ENCODE measurements at regions not wholly inside any gene's neighbourhood (a gene's known extent, or its start where the extent isn't known, plus 50 kb on each side); places are given as distances from the start of the nearest gene placed in this dataset.
A peak's percentile ranks its signal among the peaks of the same experiment; 100 is the strongest.

- no peak for DNase-seq
- intact Hi-C loops (cut with DNase I): no loop called here
- no peaks in the 10 kb centered on the region for H3K9me3 ChIP-seq (ENCODE audit: control insufficient read depth in 2 of 3, insufficient read depth in 1 of 3, low read length in 3 of 3)
- no peaks in the 10 kb centered on the region for H3K27me3 ChIP-seq (ENCODE audit: control insufficient read depth, insufficient read depth, low read length)
- no peak overlapping the region for H3K27ac ChIP-seq (ENCODE audit: low read depth in 2 of 2, low read length in 2 of 2)
- peaks cover 0 to 5% (median 4%) of the 10 kb centered on the region in 3 donors for H3K4me1 ChIP-seq (ENCODE audit: control insufficient read depth in 2 of 3, insufficient read depth in 2 of 3, low read depth in 1 of 3, low read length in 3 of 3)
- no peak overlapping the region for H3K4me3 ChIP-seq (ENCODE audit: low read length in 3 of 3)
- FAIRE-seq: no peak
- no peak for TF ChIP-seq CTCF (IDR thresholded peaks at IDR 0.05; ENCODE audit: borderline replicate concordance, extremely low read depth, insufficient read depth)
- H3K9ac ChIP-seq (ENCODE audit: low read length in 3 of 3): no peak overlapping the region
- H3K36me3 ChIP-seq (ENCODE audit: control insufficient read depth in 2 of 3, insufficient read depth in 3 of 3, low read length in 3 of 3): no peaks in the 10 kb centered on the region
Measured at GRCh38 chr1:14143777-14144176, 443.8 kb downstream of the PRDM2 start.

DNA sequence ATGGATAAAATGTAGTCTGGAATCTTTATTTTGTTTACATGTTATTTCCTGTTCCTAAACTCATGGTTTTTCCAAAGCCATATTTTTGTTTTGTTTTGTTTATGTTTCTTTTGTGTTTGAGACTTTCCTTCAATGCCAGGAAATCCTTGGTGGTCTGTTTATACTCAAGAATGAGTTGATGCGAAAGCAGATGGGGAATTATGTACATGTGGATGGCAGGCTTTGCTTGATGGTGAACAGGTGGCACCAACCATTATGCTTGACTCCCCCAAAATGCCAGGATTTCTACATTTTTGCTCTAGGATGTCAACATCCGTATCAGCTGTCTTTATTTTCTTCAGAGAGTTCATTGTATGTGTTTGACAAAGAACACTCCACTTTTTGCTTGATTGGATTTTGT lies 448.5 kb downstream of the PRDM2 start:
- Histone ChIP-seq H3K27ac (ENCODE audit: low read depth in 2 of 2, low read length in 2 of 2) (no peak overlapping the region), H3K4me1 (ENCODE audit: control insufficient read depth in 2 of 3, insufficient read depth in 2 of 3, low read depth in 1 of 3, low read length in 3 of 3) (no peaks in the 10 kb centered on the region), H3K4me3 (ENCODE audit: low read length in 3 of 3) (no peak overlapping the region), H3K27me3 (ENCODE audit: control insufficient read depth, insufficient read depth, low read length) (no peaks in the 10 kb centered on the region), H3K9me3 (ENCODE audit: control insufficient read depth in 2 of 3, insufficient read depth in 1 of 3, low read length in 3 of 3) (no peaks in the 10 kb centered on the region), H3K9ac (ENCODE audit: low read length in 3 of 3) (no peak overlapping the region), H3K36me3 (ENCODE audit: control insufficient read depth in 2 of 3, insufficient read depth in 3 of 3, low read length in 3 of 3) (no peaks in the 10 kb centered on the region)
- intact Hi-C loops (cut with DNase I): no loop called here
- DNase-seq (no peak), FAIRE-seq (no peak)
- TF ChIP-seq CTCF (IDR thresholded peaks at IDR 0.05; ENCODE audit: borderline replicate concordance, extremely low read depth, insufficient read depth): no peak

GRCh38 chr1:14149431-14149830 lies 449.1 kb upstream of the KAZN start:
- FAIRE-seq: no peak
- no peaks in the 10 kb centered on the region for H3K36me3 ChIP-seq (ENCODE audit: control insufficient read depth in 2 of 3, insufficient read depth in 3 of 3, low read length in 3 of 3)
- H3K27me3 ChIP-seq (ENCODE audit: control insufficient read depth, insufficient read depth, low read length): no peaks in the 10 kb centered on the region
- TF ChIP-seq CTCF (IDR thresholded peaks at IDR 0.05; ENCODE audit: borderline replicate concordance, extremely low read depth, insufficient read depth): no peak
- H3K4me1 ChIP-seq (ENCODE audit: control insufficient read depth in 2 of 3, insufficient read depth in 2 of 3, low read depth in 1 of 3, low read length in 3 of 3): no peaks in the 10 kb centered on the region
- intact Hi-C loops (cut with DNase I): no loop called here
- H3K27ac ChIP-seq (ENCODE audit: low read depth in 2 of 2, low read length in 2 of 2): no peak overlapping the region
- H3K4me3 ChIP-seq (ENCODE audit: low read length in 3 of 3): no peak overlapping the region
- DNase-seq: peak in 2 of 5 donors; percentile 19 to 50
- H3K9me3 ChIP-seq (ENCODE audit: control insufficient read depth in 2 of 3, insufficient read depth in 1 of 3, low read length in 3 of 3): no peaks in the 10 kb centered on the region
- H3K9ac ChIP-seq (ENCODE audit: low read length in 3 of 3): no peak overlapping the region

GRCh38 chr1:14156543-14156942 lies 441.9 kb upstream of the KAZN start:
- DNase-seq (no peak), FAIRE-seq (no peak)
- TF ChIP-seq CTCF (IDR thresholded peaks at IDR 0.05; ENCODE audit: borderline replicate concordance, extremely low read depth, insufficient read depth): no peak
- no peaks in the 10 kb centered on the region for H3K27me3 ChIP-seq (ENCODE audit: control insufficient read depth, insufficient read depth, low read length)
- H3K9me3 ChIP-seq (ENCODE audit: control insufficient read depth in 2 of 3, insufficient read depth in 1 of 3, low read length in 3 of 3): peaks cover 0 to 7% (median 0%) of the 10 kb centered on the region in 3 donors
- H3K4me3 ChIP-seq (ENCODE audit: low read length in 3 of 3): no peak overlapping the region
- no peak overlapping the region for H3K9ac ChIP-seq (ENCODE audit: low read length in 3 of 3)
- no peak overlapping the region for H3K27ac ChIP-seq (ENCODE audit: low read depth in 2 of 2, low read length in 2 of 2)
- no peaks in the 10 kb centered on the region for H3K36me3 ChIP-seq (ENCODE audit: control insufficient read depth in 2 of 3, insufficient read depth in 3 of 3, low read length in 3 of 3)
- intact Hi-C loops (cut with DNase I): no loop called here
- no peaks in the 10 kb centered on the region for H3K4me1 ChIP-seq (ENCODE audit: control insufficient read depth in 2 of 3, insufficient read depth in 2 of 3, low read depth in 1 of 3, low read length in 3 of 3)
